Suprapubic skin (tissue), 4 donors: ENCODE measurements at regions not wholly inside any gene's neighbourhood (a gene's known extent, or its start where the extent isn't known, plus 50 kb on each side); places are given as distances from the start of the nearest gene placed in this dataset.

Experiments
- CTCF ChIP-seq, 2 donors: fragments of 200-600 bp in 1 of 2; fragments of 450-650 bp in 1 of 2; sonication (generic) in 1 of 2; IDR thresholded peaks; one replicate each; pipeline ENCODE4 v1.5.1; 2016 to 2019; ENCODE audit warnings: antibody characterized with exemption in 2 of 2, mild to moderate bottlenecking in 1 of 2, moderate library complexity in 1 of 2
- EP300 ChIP-seq: sonication (generic); formaldehyde crosslinking; IDR thresholded peaks from one replicate; pipeline ENCODE4 v1.6.1; 2017; ENCODE audit warnings: antibody characterized with exemption
- POLR2A ChIP-seq, 2 donors: fragments of 450-650 bp; IDR thresholded peaks; one replicate each; pipeline ENCODE4 v1.6.1; 2017; ENCODE audit warnings: antibody characterized with exemption in 2 of 2, mild to moderate bottlenecking in 2 of 2, moderate library complexity in 2 of 2
- POLR2AphosphoS5 ChIP-seq, 3 donors: sonication (generic); formaldehyde crosslinking; IDR thresholded peaks; one replicate each; pipeline ENCODE4 v1.6.1; 2017; ENCODE audit warnings: antibody characterized with exemption in 3 of 3

DNA sequence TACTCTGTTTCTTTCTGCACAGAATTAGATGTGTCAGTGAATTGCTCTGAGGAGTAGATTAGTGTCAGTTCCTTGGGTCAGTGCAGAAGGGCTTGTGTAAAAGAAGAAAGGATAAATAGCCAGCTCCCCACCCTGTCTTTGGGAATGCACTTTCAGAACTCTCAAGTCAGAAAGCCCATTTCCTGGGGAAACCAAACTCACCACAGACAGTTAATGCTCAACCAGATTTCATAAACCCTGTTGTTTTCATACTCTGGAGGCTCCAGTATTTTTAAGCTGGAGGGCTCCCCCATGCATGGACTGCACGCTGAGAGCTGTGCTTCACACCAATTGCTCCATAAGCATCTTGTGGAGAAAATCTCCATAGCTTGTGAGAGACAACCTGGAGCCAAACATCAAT is 449.7 kb downstream of the CDH26 start:
- TF ChIP-seq CTCF (IDR thresholded peaks at IDR 0.05), result no peak
- TF ChIP-seq EP300, result no peak
- no peak for TF ChIP-seq POLR2A (IDR thresholded peaks at IDR 0.05)
- no peak for TF ChIP-seq POLR2AphosphoS5 (IDR thresholded peaks at IDR 0.05)
